HG03097 (cell line): ENCODE measurements at regions not wholly inside any gene's neighbourhood (a gene's known extent, or its start where the extent isn't known, plus 50 kb on each side); places are given as distances from the start of the nearest gene placed in this dataset.
"Not testable (repeated sequence)": the region's sequence is repeated elsewhere in the genome, so short reads cannot be mapped to it uniquely, and the experiment has no call there.

Experiments used
- ATAC-seq: cut with Tn5 transposase; IDR thresholded peaks from one replicate; pipeline ENCODE4 v1.9.1; 2021; ENCODE audit not compliant: unreplicated experiment, low FRiP score

DNA sequence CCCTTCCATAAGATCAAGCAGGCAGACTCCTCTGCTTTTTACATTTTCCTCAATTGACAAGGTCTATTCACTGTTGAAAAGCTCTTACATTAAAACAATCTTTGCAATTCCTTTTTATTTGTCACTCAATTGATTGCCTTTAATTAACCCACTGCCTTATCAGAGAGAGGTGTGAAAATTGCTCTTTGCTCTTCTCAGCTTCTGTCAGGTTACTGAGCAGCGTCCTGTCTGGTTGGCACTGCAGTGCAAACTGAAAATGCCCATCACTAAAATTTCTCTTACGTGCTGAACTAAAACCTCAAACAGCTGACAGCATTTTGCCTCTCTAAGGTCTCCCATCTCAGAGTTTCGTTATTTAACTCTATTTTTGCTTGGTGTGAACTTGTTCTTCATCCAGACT, 504.1 kb upstream of the ATXN7L3B start:
- no peak for ATAC-seq

DNA sequence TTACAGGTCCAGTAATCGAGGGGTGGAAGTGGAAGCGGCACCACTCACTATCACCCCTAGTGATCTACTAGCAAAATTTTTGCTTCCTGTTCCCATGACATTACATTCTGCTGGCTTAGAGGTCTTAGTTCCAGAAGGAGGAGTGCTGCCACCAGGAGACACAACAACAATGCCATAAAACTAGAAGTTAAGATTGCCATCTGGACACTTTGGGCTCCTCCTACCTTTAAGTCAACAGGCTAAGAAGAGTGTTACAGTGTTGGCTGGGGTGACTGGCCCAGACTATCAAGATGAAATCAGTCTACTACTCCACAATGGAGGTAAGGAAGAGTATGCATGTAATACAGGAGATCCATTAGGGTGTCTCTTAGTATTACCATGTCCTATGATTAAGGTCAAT, 498.5 kb upstream of the ATXN7L3B start:
- ATAC-seq = not testable (repeated sequence)

DNA sequence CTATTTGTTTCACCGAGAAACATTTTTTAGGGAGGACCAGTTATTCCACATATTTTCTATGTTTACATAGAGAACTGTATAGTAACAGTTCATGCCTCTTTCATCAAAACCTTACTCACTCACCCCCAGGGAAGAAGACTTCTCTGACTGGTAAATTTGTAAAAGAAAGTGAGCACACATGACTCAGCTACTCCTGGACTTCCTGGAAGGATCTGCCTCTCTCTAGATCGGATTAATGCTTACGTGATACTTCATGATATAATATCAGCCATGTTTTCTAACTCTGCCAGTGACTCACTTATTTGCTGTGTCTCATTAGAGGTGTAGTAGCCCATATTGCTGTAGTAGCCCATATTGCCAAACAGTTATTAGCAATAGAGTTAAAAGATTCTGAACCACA, 494.3 kb upstream of the ATXN7L3B start:
- ATAC-seq = no peak

DNA sequence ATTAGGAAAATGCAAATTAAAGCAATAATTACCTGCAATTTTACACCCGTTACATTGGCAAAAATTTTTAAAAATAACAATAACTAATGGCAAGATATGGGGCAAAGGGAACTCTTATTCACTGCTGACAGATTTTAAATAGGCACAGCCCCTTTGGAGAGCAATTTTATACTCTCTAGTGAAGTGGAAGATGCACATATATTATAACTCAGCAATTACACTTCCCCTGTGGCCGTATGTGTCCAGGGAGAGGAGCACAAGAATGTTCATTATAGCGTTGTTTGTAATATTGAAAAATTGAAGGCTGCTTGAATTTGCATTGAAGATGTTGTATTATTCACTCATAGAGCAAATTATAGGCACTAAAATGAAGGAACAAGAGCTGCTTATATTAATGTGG, 488.3 kb upstream of the ATXN7L3B start:
- ATAC-seq = no peak

DNA sequence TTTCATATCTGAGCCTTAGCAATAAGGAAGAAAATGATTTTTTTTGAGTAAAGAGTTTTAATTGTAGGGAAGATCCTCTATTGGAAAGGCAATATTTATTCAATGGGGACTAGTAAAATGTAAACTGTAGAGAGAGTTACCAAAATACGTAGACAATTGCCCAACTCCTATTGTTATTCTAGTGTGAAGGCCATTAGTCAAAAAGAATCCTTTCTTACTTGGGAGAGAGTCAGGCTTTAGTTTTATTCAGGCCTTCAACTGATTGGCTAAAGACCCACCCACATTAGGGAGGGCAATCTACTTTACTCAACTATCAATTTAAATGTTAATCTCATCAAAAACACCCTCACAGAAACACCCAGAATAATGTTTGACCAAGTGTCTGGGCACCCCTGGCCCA, 485.8 kb upstream of the ATXN7L3B start:
- no peak for ATAC-seq

DNA sequence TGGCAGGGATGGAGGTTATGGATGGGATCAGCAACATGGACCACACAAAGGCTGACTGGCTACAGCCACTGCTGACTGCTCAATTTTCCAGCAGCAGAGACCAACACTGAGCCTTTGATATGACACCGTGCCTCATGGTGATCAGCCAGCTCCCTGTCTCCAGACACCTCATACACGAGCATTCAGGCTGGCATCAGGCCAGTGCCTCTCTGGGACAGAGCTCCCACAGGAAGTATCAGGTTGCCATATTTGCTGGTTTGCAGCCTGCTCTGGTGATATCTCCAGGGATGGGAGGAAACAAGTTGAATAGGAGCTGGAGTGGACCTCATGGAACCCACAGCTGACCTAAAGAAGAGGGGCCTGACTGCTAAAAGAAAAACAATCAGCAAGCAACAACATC, 471.2 kb upstream of the ATXN7L3B start:
- no peak for ATAC-seq

DNA sequence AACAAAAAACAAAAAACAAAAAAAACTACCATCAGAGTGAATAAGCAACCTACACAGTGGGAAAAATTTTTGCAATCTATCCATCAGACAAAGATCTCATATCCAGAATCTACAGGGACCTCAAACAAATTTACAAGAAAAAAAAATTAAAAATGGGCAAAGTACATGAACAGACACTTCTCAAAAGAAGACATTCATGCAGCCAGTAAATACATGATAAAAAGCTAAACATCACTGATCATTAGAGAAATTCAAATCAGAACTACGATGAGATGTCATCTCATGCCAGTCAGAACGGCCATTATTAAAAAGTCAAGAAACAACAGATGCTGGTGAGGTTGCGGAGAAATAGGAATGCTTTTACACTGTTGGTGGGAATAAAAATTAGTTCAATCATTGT, 466.5 kb upstream of the ATXN7L3B start:
- ATAC-seq = no peak

DNA sequence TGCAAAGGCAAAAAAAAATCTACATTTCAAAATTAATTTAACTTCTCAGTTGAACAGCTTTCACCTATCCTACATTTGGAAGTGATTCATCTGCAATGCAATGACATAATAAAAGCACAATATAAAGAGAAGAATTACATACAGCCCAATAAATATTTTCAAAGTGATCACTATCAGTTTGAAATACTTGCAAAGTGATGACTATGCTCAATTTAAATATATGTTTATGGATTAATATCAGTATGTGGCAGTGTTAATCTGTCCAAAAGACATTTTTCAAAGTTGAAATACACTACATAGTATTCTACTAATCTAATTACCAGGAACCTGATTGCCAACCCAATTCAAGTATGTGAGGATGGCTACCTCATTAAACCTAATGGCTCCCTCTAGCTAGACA, 460.7 kb upstream of the ATXN7L3B start:
- ATAC-seq = no peak

DNA sequence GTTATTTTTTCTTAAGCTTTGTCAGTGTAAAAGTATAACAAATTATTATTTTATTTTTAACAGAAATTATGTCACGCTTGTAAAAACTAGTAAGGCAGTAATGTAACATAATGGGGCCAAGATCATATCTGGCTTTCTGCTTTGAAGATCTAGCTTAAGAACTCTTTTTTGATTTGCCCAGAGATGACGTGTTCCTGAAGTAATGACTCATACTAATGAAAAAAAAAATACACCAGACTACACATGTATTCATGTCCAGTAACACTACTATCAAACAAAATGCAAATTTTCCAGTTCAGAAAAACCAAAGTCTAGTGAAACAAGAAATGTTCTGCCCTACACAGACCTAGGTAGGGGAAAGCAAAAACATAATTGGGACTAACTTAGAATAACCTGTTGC, 432.2 kb upstream of the ATXN7L3B start:
- no peak for ATAC-seq

DNA sequence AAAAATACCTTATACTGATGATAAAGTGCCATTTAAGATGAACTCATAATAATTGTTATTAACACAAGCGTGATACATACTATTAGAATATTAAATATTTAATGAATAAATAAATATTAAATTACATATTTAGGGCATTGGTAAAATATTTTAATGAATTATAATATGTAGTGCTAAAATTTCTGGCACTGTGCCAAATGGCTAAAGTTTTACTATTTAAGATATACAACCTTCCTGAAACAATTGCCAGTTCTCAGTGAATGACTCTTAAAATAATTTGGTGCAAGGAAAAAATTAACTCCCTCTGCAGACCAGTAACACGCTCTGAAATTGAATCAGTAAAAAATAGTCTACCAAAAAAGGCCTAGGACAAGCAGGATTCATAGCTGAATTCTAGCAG, 428.9 kb upstream of the ATXN7L3B start:
- no peak for ATAC-seq

DNA sequence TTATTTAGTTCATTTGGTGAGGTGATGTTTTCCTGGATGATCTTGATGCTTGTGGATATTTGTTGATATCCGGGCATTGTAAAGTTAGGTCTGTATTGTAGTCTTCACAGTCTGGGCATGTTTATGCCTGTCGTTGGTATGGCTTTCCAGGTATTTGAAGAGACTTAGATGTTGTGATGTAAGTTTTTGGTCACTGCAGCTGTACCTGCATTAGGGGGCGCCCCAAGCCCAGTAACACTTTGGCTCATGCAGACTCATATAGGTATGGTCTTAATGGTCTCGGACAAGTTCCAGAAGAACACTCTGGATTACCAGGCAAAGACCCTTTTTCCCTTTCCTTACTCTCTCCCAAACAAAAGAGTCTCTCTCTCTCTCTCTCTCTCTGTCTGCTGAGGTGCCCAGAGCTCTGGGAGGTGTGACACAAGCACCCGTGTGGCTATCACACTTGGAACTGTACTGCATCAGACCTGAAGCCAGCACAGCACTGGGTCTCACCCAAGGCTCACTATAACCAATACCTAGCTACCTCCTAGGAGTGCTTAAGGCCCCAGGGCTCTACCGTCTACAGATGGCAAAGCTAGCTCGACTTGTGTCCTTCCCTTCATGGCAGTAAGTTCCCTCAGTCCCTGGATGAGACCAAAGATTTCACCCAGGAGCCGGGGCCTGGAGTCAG, 425.8 kb upstream of the ATXN7L3B start:
- ATAC-seq = no peak

DNA sequence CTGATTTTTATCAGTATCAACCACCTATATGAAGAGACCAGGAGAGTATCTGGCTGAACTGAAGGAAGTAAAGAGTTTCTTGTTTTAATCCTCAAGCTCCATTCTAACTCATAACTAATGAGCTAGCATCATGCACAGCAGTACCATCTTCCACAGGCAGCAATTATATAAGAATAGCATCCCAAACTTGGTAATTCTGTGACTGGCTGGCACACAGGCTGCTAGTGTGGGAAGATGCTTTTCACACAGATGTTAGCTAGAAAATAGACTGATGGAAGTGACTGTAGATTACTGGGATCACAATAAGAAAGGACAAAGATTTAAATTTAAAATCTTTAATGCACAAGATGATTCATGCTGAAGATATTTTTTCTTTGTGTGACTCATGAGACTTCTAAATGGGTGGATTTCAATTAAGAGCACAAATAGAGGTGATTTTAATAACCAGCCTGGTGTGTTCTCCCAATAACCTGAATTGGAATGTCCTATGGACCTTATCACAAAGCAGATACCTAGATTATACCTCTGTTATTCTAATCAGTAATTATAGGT, 417.7 kb upstream of the ATXN7L3B start:
- ATAC-seq = no peak

DNA sequence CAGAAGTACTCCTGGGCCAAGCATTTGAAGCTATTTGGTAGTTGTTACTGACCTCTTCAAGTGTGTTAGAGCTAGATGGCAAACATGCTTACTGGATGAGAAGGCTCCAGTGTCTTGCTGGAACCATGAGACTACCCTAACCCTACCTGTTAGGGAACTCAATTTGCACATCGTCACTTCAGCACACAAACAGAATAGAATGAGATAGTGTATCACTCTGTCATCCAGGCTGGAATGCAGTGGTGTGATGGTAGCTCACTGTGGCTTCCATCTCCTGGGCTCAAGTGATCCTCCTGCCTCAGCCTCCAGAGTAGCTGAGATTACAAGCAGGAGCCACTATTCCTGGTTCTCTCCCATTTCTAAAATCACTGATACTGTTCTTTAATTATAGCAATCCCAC, 417.0 kb upstream of the ATXN7L3B start:
- no peak for ATAC-seq

DNA sequence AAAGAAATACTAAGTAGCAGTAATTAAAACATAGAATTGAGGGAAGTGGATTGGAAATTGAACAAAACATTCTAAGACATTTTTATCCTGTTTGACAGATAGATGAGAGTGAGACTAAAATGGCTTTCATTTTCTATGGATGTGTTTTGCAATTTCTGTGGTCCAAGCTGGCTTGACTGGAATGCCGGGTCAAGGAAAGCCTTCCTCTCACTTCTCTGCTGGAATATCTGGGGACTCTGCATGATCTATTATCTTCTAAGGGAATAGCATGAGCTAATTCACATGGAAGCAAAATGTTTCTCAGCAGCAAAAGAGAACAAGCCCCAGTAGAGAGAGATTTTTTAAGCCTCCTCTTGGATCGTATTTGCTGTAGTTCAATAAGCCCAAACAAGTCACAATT, 407.9 kb upstream of the ATXN7L3B start:
- no peak for ATAC-seq

DNA sequence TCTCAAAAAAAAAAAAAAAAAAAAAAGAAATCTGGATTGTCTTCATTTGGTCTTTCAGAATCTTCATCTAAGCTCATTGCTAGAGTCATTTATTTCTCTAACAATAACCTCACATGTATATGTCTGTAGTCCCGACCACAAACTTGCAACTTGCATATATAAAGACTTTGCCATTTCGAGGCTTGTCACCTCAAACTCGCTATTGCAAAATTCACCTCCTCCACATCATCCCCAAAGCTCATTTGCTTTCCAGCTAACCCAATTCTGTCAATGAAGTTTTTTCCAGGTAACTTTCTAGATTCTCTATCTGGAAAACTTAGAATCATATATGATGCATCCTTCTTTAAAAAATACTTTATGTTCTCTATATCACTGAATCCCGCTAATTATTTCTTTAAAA, 393.2 kb upstream of the ATXN7L3B start:
- no peak for ATAC-seq

DNA sequence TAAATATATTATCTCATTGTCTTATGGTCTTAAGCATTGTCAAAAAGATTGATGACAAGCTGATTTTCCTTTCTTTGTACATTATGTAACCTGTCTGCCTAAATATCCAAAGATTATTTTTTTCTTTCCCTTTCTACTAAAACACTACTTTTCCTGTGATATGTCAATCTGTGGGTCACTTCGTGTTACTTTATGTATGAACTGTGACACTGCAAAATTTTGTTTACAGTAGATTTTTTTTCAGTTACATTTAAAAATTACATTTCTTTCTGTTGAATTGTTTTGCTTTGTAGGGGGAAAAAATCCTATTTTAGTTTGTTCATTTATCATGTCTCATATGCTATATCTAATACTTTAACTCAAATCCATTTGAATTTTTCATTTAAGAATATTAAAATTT, 392.3 kb upstream of the ATXN7L3B start:
- no peak for ATAC-seq

DNA sequence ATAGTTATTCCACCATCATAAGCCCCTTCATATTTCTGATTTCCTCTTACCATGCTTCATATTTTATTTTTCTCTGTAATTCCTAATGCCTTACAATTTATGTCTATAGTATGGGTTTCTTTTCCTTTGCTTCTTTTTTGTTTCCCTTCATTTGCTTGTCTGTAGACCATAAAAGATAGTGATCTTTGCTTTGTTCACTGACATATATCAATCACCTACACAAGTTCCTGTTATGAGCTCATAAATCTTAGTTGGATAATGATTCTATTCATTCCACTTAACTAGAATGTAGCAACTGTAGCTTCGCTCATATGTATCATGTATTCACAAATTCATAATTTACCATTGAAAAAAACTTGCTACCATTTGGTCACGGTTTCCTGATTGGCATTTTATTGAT, 388.8 kb upstream of the ATXN7L3B start:
- ATAC-seq = no peak

DNA sequence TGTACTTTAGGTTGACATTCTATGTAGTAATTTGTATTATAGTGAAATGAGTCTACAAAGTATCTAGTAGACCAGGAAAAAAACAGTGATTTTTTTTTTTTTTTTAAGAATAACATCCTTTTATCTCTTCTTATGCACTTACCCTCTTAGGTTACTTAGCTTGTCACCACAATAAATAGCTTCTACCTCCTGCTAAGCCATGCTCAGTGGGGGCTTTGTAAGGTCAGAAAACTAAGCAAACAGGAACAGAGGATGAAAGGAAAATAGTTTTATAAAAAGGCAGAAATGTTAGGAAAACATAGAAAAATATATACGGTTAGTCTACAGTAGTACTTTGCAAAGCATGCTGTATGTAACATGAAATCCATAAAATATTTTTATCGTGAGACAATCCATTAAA, 385.3 kb upstream of the ATXN7L3B start:
- ATAC-seq = no peak

DNA sequence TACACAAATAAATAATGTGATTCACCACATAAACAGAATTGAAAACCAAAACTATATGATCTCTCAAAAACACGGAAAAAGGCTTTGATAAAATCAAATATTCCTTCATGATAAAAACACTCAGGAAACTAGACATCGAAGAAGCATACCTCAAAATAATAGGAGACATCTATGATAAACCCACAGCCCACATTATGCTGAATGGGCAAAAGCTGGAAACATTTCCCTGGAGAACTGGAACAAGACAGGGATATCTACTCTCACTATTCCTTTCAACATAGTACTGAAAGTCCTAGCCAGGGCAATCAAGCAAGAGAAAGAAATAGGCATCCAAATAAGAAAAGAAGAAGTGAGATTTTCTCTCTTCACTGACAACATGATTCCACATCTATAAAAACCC, 371.5 kb upstream of the ATXN7L3B start:
- no peak for ATAC-seq

DNA sequence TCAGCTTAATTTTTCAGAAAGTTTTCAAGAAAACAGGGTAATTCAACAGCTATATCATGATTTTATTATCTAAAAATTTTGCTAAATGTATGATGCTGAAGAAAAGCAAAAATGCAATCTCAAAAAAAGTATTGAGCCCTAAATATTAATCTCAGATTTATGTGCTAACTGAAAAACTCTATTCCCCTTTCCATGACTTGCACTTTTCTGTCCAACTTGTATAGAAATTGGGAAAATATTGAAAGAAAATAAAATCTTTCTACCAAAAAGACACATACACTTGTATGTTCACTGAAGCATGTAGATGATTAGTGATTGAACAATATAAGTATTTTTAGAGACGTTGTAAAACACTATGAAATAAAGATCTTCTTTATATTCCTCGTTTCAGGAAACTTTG, 368.0 kb upstream of the ATXN7L3B start:
- ATAC-seq = no peak

DNA sequence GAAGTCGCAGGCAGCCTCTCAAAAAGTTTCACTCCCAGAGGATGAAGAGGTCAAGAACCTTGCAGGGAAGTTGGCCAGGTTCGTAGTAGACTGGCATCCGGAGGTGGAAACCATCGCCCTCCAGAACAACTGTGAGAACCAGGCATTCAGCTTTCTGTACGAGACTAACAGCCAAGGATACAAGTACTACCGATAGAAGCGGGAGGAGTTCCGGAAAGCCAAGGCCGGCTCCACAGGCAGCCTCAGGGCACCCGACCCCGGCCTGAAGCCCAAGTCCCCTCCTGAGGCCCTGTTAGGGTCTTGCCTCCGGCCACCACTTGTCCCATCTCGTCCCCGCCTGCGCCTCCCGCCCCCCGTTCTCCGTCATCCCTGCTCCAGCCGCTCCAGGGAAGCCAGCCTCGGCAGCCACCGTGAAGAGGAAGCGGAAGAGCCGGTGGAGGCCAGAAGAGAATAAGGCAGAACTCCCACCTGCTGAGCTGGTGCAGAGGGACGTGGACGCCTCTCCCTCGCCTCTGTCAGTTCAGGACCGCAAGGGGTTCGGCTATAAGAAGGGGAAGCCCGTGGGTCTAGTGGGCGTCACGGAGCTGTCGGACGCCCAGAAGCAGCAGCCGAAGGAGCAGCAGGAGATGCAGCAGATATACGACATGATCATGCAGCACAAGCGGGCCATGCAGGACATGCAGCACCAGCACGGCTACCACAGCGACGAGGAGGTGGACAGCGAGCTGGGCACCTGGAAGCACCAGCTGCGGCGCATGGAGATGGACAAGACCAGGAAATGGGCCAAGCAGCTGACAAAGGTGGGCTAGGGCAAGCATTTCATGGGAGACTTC, 366.8 kb upstream of the ATXN7L3B start:
- no peak for ATAC-seq

DNA sequence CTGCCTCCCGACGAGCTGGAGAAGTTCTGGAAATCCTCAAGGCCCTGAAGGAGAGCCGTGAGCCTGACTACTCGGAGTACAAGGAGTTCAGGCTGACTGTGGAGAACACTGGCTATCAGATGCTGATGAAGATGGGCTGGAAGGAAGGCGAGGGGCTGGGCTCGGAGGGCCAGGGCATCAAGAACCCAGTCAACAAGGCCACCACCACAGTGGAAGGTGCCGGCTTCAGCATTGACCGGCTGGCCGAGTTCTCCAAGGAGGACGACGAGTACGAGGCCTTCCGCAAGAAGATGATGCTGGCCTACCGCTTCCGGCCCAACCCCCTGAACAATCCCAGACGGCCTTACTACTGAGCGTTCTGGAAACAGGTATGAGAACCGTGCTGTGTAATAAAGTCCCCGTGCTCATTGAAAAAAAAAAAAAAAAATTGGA, 366.1 kb upstream of the ATXN7L3B start:
- no peak for ATAC-seq
